Stimulated activated memory B cell treated with anti-CD40 and anti-IgM and Interleukin-4, amounts not matched to agents 10 μg/mL and 1 μg/mL and 100 μg/mL, for 72 hours (primary cell): ENCODE measurements at regions not wholly inside any gene's neighbourhood (a gene's known extent, or its start where the extent isn't known, plus 50 kb on each side); places are given as distances from the start of the nearest gene placed in this dataset.

Experiments
- ATAC-seq: fragments of 150-1000 bp; cut with Tn5 transposase; 2 replicates; pipeline ENCODE4 v1.10.0; 2021
- H3K27ac Mint-ChIP-seq: one replicate; pipeline ENCODE4 v1.8.0; 2022; ENCODE audit warnings: mild to moderate bottlenecking, mixed read lengths
- H3K27me3 Mint-ChIP-seq: one replicate; pipeline ENCODE4 v1.8.0; 2022; ENCODE audit warnings: mixed read lengths
- H3K36me3 Mint-ChIP-seq: one replicate; pipeline ENCODE4 v1.8.0; 2022; ENCODE audit warnings: mixed read lengths
- H3K4me1 Mint-ChIP-seq: one replicate; pipeline ENCODE4 v1.8.0; 2022; ENCODE audit warnings: mixed read lengths
- H3K4me3 Mint-ChIP-seq: one replicate; pipeline ENCODE4 v1.8.0; 2022; ENCODE audit warnings: mild to moderate bottlenecking, moderate library complexity, mixed read lengths
- H3K9me3 Mint-ChIP-seq: one replicate; pipeline ENCODE4 v1.8.0; 2022; ENCODE audit warnings: mixed read lengths

- H3K27ac Mint-ChIP-seq: no peak overlapping the region
- H3K36me3 Mint-ChIP-seq: no peaks in the 10 kb centered on the region
- no peaks in the 10 kb centered on the region for H3K27me3 Mint-ChIP-seq
- H3K4me3 Mint-ChIP-seq: no peak overlapping the region
- no peak for ATAC-seq
- no peaks in the 10 kb centered on the region for H3K4me1 Mint-ChIP-seq
- peaks cover 5% of the 10 kb centered on the region for H3K9me3 Mint-ChIP-seq
Measured at GRCh38 chr5:23655674-23656073, 148.3 kb downstream of the PRDM9 start.

DNA sequence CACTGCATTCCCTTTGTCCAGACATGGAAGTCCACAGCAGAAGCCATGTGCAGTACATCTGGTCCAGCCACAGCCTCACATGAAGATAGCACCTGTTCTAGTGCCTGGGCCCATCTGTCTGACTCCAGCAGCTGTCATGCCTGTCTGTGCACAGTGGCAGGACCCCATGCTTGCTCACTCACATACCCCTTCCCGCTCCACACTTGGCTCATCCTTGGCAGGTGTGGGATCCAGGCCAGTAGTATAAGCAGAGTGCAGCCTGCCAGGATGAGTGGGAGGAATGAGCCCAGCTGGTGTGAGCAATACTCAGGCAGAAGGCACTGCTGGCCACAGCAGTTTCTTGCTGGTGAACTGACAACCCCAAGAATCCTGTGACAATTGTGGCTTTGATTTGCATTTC is 168.0 kb downstream of the PRDM9 start:
- no peak for ATAC-seq
- H3K27me3 Mint-ChIP-seq: no peaks in the 10 kb centered on the region
- no peaks in the 10 kb centered on the region for H3K4me1 Mint-ChIP-seq
- H3K27ac Mint-ChIP-seq: no peak overlapping the region
- H3K9me3 Mint-ChIP-seq: no peaks in the 10 kb centered on the region
- no peaks in the 10 kb centered on the region for H3K36me3 Mint-ChIP-seq
- no peak overlapping the region for H3K4me3 Mint-ChIP-seq

- no peaks in the 10 kb centered on the region for H3K36me3 Mint-ChIP-seq
- H3K9me3 Mint-ChIP-seq: no peaks in the 10 kb centered on the region
- no peaks in the 10 kb centered on the region for H3K27me3 Mint-ChIP-seq
- H3K4me3 Mint-ChIP-seq: no peak overlapping the region
- H3K4me1 Mint-ChIP-seq: no peaks in the 10 kb centered on the region
- no peak overlapping the region for H3K27ac Mint-ChIP-seq
- no peak for ATAC-seq
Measured at GRCh38 chr5:23677996-23678395, 170.6 kb downstream of the PRDM9 start.

DNA sequence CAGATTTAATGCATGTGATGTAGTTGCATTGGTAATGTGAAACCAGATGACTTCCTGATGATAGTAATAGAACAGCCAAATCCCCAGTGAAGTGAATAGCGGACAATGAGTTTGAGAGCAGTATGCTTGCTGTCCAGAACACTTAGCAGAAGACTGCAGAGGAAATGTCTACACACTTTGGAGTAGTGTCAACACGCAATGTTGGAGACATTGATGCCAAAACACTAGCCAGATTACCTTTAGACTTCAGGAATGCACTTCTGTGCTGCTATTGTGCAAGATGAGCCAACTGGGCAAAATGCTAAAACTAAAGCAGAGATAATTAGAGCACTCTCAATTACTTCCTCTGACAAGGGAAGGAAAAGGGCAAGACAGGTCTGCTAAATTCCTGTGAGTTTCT is 176.7 kb downstream of the PRDM9 start:
- H3K4me3 Mint-ChIP-seq: no peak overlapping the region
- no peaks in the 10 kb centered on the region for H3K4me1 Mint-ChIP-seq
- no peaks in the 10 kb centered on the region for H3K36me3 Mint-ChIP-seq
- no peak overlapping the region for H3K27ac Mint-ChIP-seq
- H3K9me3 Mint-ChIP-seq: peaks cover 3% of the 10 kb centered on the region
- no peak for ATAC-seq
- H3K27me3 Mint-ChIP-seq: no peaks in the 10 kb centered on the region

- H3K4me3 Mint-ChIP-seq: no peak overlapping the region
- H3K4me1 Mint-ChIP-seq: no peaks in the 10 kb centered on the region
- no peak for ATAC-seq
Measured at GRCh38 chr5:23703940-23704855, 196.8 kb downstream of the PRDM9 start.

GRCh38 chr5:23717486-23717885 is 210.1 kb downstream of the PRDM9 start:
- H3K36me3 Mint-ChIP-seq: no peaks in the 10 kb centered on the region
- no peak for ATAC-seq
- H3K9me3 Mint-ChIP-seq: peaks cover 7% of the 10 kb centered on the region
- H3K4me1 Mint-ChIP-seq: no peaks in the 10 kb centered on the region
- no peak overlapping the region for H3K4me3 Mint-ChIP-seq
- H3K27me3 Mint-ChIP-seq: no peaks in the 10 kb centered on the region
- H3K27ac Mint-ChIP-seq: no peak overlapping the region

More at GRCh38 chr5:23703940-23704855, 196.8 kb downstream of the PRDM9 start:
- peaks cover 7% of the 10 kb centered on the region for H3K9me3 Mint-ChIP-seq
- H3K27ac Mint-ChIP-seq: no peak overlapping the region
- H3K36me3 Mint-ChIP-seq: no peaks in the 10 kb centered on the region
- H3K27me3 Mint-ChIP-seq: no peaks in the 10 kb centered on the region

DNA sequence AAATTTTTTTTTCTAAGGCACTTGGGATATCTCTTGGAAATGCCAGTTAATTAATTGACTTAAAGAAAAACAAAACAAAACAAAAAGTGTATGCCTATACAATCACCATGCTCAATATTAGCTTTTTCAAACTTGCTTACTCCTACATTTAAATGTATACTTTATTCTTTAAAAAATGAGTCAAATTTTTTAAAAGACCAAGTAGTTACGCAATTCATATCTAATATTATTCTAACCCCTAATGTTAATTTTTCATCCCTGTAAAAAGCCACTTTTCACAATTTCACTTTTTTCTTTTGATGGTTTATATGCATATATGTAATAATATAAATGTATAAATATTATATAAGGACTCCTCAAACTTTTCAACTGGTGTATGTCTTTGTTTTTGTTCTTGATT is 211.2 kb downstream of the PRDM9 start:
- Mint-ChIP-seq H3K27me3 (no peaks in the 10 kb centered on the region), H3K9me3 (peaks cover 4% of the 10 kb centered on the region), H3K36me3 (no peaks in the 10 kb centered on the region), H3K27ac (no peak overlapping the region), H3K4me3 (no peak overlapping the region), H3K4me1 (no peaks in the 10 kb centered on the region)
- no peak for ATAC-seq

GRCh38 chr5:23721336-23721735 is 213.9 kb downstream of the PRDM9 start:
- Mint-ChIP-seq H3K36me3 (no peaks in the 10 kb centered on the region), H3K4me3 (no peak overlapping the region), H3K9me3 (peaks cover 4% of the 10 kb centered on the region)

DNA sequence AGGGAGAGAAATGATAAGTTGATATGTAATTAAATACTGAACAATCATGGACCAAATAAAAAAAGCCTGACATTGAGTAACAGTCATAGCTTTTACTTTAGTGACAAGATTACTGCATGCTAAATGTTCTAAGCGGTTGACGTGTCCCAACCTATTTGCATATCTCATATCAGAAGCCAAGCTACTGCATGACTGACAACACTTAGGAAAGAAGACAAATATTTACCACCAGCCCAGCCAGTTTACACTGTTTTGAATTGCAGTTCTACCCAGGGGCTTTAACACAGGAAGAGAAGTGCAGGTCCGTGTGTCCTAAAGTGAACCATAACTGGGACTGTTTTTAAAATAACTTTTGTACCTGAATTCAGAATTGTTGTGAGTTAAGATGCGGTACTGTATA is 219.9 kb downstream of the PRDM9 start:
- ATAC-seq: no peak
- no peaks in the 10 kb centered on the region for H3K36me3 Mint-ChIP-seq

More at GRCh38 chr5:23721336-23721735, 213.9 kb downstream of the PRDM9 start:
- no peaks in the 10 kb centered on the region for H3K27me3 Mint-ChIP-seq
- ATAC-seq: no peak
- no peaks in the 10 kb centered on the region for H3K4me1 Mint-ChIP-seq
- no peak overlapping the region for H3K27ac Mint-ChIP-seq

GRCh38 chr5:23730023-23730422 is 222.6 kb downstream of the PRDM9 start:
- no peak for ATAC-seq
- Mint-ChIP-seq H3K9me3 (no peaks in the 10 kb centered on the region), H3K27ac (no peak overlapping the region), H3K4me1 (no peaks in the 10 kb centered on the region), H3K27me3 (no peaks in the 10 kb centered on the region), H3K36me3 (no peaks in the 10 kb centered on the region), H3K4me3 (no peak overlapping the region)

More for the DNA sequence above, 219.9 kb downstream of the PRDM9 start:
- H3K4me1 Mint-ChIP-seq: no peaks in the 10 kb centered on the region
- no peaks in the 10 kb centered on the region for H3K27me3 Mint-ChIP-seq
- H3K27ac Mint-ChIP-seq: no peak overlapping the region
- no peak overlapping the region for H3K4me3 Mint-ChIP-seq
- no peaks in the 10 kb centered on the region for H3K9me3 Mint-ChIP-seq

DNA sequence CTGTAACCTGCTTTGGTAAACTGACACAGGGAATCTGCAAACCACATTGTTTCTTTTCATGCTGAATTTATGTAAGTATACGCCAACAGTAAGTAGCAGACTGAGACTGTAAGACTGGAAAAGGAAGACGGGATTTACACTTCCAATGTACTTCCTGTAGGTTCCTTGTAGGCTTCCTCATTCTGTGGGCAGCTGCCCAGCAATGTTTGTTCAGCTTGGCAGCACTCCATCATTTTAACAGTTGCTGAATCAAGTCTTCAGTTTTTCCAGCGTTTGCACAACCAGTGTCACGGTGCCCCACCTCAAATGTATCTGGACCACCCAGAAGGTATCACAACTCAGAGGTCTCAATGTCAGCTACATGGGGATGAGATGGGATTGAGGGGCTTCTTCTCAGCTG is 232.6 kb downstream of the PRDM9 start:
- no peak for ATAC-seq
- no peak overlapping the region for H3K27ac Mint-ChIP-seq
- H3K4me1 Mint-ChIP-seq: no peaks in the 10 kb centered on the region
- no peaks in the 10 kb centered on the region for H3K36me3 Mint-ChIP-seq
- no peaks in the 10 kb centered on the region for H3K9me3 Mint-ChIP-seq
- H3K27me3 Mint-ChIP-seq: no peaks in the 10 kb centered on the region
- no peak overlapping the region for H3K4me3 Mint-ChIP-seq

- Mint-ChIP-seq H3K36me3 (no peaks in the 10 kb centered on the region), H3K4me3 (no peak overlapping the region), H3K27me3 (no peaks in the 10 kb centered on the region), H3K27ac (no peak overlapping the region), H3K9me3 (no peaks in the 10 kb centered on the region), H3K4me1 (no peaks in the 10 kb centered on the region)
- ATAC-seq: no peak
Measured at GRCh38 chr5:23742701-23743100, 235.3 kb downstream of the PRDM9 start.

DNA sequence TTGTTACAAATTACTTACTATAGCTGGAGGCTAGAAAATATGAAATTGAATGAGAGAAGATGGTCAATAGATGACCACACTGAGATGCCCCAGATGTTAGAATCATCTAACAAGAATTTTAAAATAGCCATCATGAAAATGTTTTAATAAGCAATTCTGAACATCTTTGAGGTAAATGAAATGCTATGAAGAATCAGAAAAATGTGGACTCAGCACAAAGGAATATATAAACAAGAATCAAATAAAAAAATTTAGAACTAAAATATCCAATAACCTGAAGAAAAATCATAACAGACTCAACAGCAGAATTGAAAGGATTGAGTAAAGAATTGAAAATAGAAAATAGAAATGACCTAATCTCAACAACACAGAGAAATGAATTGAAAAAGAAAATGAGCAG is 248.5 kb downstream of the PRDM9 start:
- ATAC-seq: no peak
- H3K9me3 Mint-ChIP-seq: no peaks in the 10 kb centered on the region

DNA sequence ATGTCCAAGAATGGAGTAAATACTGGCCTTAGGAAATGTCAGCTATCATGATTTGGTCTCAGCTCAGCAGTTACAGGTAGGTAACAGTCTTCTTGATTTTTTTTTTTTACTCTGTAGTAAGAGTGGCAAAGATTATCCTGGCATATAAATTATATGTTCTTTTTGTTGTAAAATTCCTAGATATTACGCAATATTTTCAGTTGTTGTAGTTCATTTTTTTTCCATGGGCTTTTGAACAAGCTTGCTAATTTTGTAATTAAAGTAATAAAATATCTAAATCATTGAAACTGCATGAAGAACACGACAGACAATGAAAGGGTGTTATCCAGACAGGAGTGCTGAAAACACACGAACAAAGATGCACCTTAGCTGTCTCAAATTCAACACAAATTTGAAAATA is 249.4 kb downstream of the PRDM9 start:
- no peaks in the 10 kb centered on the region for H3K36me3 Mint-ChIP-seq
- H3K9me3 Mint-ChIP-seq: no peaks in the 10 kb centered on the region
- H3K4me1 Mint-ChIP-seq: no peaks in the 10 kb centered on the region
- no peak overlapping the region for H3K4me3 Mint-ChIP-seq
- no peak overlapping the region for H3K27ac Mint-ChIP-seq
- ATAC-seq: no peak
- H3K27me3 Mint-ChIP-seq: no peaks in the 10 kb centered on the region

More for the DNA sequence above, 248.5 kb downstream of the PRDM9 start:
- Mint-ChIP-seq H3K27me3 (no peaks in the 10 kb centered on the region), H3K27ac (no peak overlapping the region), H3K4me1 (no peaks in the 10 kb centered on the region), H3K36me3 (no peaks in the 10 kb centered on the region), H3K4me3 (no peak overlapping the region)

DNA sequence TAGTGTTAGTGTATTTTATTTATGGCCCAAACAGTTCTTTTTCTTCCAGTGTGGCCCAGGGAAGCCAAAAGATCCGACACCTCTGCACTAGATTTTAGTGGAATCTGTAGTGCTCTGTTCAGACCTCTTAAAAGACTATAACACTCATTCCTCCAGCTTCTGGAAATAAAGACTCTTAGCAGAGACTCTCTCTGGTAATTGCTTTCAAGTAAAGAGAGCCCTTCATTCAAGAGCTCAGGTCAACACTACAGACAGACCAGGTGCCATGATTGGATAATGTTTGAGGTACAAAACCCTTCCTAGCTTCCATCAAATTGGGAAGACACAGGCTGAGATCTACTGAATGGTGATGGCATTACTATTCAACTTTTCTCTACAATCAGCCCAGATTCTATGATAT is 255.8 kb downstream of the PRDM9 start:
- Mint-ChIP-seq H3K27ac (no peak overlapping the region), H3K4me1 (no peaks in the 10 kb centered on the region), H3K9me3 (no peaks in the 10 kb centered on the region), H3K27me3 (no peaks in the 10 kb centered on the region), H3K4me3 (no peak overlapping the region), H3K36me3 (no peaks in the 10 kb centered on the region)
- ATAC-seq: no peak

DNA sequence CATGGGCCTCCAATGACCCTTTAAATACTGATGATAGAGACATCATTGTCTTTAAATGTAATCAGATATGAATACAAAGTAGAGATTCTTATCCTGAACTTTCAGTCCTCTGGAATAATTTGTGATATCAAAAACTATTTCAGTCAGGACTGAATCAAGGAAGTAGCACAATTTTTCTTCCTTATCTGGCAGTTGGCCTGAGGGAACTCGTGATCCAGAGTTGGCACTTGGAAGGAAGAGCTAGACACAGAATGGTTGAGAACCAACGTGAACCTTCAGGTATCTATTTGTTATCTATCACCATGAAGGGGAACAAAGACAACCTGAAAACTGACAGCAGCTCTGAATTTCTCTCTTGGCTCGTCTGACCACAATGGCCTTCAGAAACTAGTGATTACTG is 269.3 kb downstream of the PRDM9 start:
- Mint-ChIP-seq H3K9me3 (no peaks in the 10 kb centered on the region), H3K4me1 (no peaks in the 10 kb centered on the region), H3K27ac (no peak overlapping the region), H3K27me3 (no peaks in the 10 kb centered on the region), H3K4me3 (no peak overlapping the region), H3K36me3 (no peaks in the 10 kb centered on the region)
- no peak for ATAC-seq
